Endothelial cell (in vitro differentiated cells): ENCODE measurements at regions not wholly inside any gene's neighbourhood (a gene's known extent, or its start where the extent isn't known, plus 50 kb on each side); places are given as distances from the start of the nearest gene placed in this dataset.

Experiments
- DNase-seq: peaks from one replicate; pipeline ENCODE4 v3.0.0; 2021; ENCODE audit warnings: low spot score
- H3K27ac Mint-ChIP-seq: one replicate; pipeline ENCODE4 v1.8.0; 2021; ENCODE audit warnings: mixed read lengths, inconsistent platforms; ENCODE audit not compliant: unreplicated experiment
- H3K27me3 Mint-ChIP-seq: one replicate; pipeline ENCODE4 v1.8.0; 2021; ENCODE audit warnings: mild to moderate bottlenecking, moderate library complexity, mixed read lengths, inconsistent platforms; ENCODE audit not compliant: unreplicated experiment
- H3K36me3 Mint-ChIP-seq: one replicate; pipeline ENCODE4 v1.8.0; 2021; ENCODE audit warnings: mild to moderate bottlenecking, low read depth, mixed read lengths, inconsistent platforms; ENCODE audit not compliant: unreplicated experiment
- H3K4me1 Mint-ChIP-seq: one replicate; pipeline ENCODE4 v1.8.0; 2021; ENCODE audit warnings: mild to moderate bottlenecking, mixed read lengths, inconsistent platforms; ENCODE audit not compliant: unreplicated experiment
- H3K4me3 Mint-ChIP-seq: one replicate; pipeline ENCODE4 v1.8.0; 2021; ENCODE audit warnings: mild to moderate bottlenecking, mixed read lengths, inconsistent platforms; ENCODE audit not compliant: unreplicated experiment
- H3K9me3 Mint-ChIP-seq: one replicate; pipeline ENCODE4 v1.8.0; 2021; ENCODE audit warnings: mixed read lengths, inconsistent platforms; ENCODE audit not compliant: unreplicated experiment
- TF ChIP-seq, protein P1 (sequence below): fragments of 200-600 bp; sonication (generic); IDR thresholded peaks from one replicate; pipeline ENCODE4 v1.5.0; 2021; ENCODE audit warnings: antibody characterized with exemption; ENCODE audit not compliant: unreplicated experiment

DNA sequence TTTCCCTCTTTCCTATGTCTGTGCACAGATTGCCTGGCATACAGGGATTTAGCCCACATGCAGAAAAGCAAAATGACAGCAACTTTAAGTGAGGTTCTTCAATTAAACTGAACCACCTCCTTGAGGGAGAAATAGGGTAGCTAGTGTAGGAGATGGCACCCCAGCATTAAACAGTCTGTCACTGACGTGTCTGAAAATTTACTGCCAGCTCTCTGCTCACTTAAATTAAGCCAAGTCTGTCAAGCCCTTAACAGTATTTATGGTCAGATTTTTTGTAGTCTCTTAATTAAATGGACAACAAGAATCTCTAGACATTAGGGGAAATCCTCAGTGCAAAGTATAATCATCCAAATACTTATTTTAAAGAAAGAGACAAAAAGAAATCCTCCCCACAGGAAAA is 696.5 kb upstream of the PTBP2 start:
- no peak for DNase-seq
- Mint-ChIP-seq H3K4me3 (no peak overlapping the region), H3K27me3 (peaks cover 2% of the 10 kb centered on the region), H3K36me3 (peaks cover 3% of the 10 kb centered on the region), H3K4me1 (no peaks in the 10 kb centered on the region), H3K27ac (no peak overlapping the region), H3K9me3 (no peaks in the 10 kb centered on the region)
- TF ChIP-seq, protein P1, sequence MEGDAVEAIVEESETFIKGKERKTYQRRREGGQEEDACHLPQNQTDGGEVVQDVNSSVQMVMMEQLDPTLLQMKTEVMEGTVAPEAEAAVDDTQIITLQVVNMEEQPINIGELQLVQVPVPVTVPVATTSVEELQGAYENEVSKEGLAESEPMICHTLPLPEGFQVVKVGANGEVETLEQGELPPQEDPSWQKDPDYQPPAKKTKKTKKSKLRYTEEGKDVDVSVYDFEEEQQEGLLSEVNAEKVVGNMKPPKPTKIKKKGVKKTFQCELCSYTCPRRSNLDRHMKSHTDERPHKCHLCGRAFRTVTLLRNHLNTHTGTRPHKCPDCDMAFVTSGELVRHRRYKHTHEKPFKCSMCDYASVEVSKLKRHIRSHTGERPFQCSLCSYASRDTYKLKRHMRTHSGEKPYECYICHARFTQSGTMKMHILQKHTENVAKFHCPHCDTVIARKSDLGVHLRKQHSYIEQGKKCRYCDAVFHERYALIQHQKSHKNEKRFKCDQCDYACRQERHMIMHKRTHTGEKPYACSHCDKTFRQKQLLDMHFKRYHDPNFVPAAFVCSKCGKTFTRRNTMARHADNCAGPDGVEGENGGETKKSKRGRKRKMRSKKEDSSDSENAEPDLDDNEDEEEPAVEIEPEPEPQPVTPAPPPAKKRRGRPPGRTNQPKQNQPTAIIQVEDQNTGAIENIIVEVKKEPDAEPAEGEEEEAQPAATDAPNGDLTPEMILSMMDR = no peak

DNA sequence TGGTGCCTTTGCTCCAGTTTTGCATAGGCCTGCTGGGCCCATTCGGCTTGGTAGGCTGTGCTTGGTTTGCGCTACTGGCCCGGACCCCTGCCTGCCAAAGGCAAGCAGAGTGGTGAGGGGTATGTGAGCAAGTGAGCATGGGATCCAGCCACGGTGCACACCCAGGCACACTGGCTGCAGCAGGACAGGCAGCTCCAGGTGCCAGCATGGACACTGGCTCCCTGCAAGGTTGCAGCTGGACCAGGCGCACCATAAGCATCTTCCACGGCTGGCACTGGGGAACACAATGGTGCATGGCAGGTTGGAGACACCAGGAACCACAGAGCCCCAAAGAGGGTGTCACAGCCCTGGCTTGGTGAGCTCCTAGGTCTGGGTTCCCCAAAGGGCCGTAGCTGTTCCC is 693.5 kb upstream of the PTBP2 start:
- TF ChIP-seq, protein P1 = no peak
- no peak for DNase-seq
- no peaks in the 10 kb centered on the region for H3K9me3 Mint-ChIP-seq
- H3K27me3 Mint-ChIP-seq = peaks cover 2% of the 10 kb centered on the region
- H3K36me3 Mint-ChIP-seq = peaks cover 3% of the 10 kb centered on the region
- no peaks in the 10 kb centered on the region for H3K4me1 Mint-ChIP-seq
- H3K4me3 Mint-ChIP-seq = no peak overlapping the region
- no peak overlapping the region for H3K27ac Mint-ChIP-seq

DNA sequence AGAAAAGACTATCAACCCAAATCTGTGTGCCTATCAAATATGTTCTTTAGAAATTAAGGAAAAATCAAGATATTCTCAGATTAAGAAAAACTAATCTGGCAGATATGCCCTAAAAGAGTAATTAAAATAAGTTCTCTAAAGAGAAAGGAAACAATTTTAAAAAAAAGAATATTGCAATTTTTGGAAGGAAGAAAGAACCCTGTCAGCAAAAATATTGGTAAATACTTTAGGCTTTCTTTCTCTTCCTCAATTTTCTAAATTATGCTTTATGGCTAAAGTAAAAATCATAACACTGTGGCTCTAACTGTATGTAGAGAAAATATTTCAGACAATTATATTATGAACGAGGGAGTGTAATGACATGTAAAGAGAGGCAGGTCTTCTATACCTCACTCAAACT is 691.3 kb upstream of the PTBP2 start:
- DNase-seq = no peak
- H3K4me3 Mint-ChIP-seq = no peak overlapping the region
- peaks cover 2% of the 10 kb centered on the region for H3K27me3 Mint-ChIP-seq
- TF ChIP-seq, protein P1 = no peak
- peaks cover 3% of the 10 kb centered on the region for H3K36me3 Mint-ChIP-seq
- no peak overlapping the region for H3K27ac Mint-ChIP-seq
- no peaks in the 10 kb centered on the region for H3K9me3 Mint-ChIP-seq
- H3K4me1 Mint-ChIP-seq = no peaks in the 10 kb centered on the region

DNA sequence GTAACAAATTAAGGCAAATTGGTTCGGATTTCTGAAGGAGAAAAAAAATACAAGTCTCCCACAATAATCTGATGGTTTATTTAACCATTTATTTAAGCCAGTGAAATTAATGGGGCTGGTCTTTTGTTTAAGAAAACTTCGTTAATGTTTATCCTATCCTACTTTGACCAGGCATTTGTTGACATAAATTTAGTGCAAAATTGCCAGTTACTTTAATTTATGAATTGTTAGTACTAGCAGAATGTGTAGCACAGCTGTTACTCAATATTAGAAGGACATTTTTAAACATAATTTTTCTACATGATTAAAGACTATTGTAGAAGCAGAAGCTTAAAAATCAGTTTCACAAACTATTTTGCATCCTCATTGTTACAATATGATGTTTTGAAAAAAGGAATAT is 687.6 kb upstream of the PTBP2 start:
- Mint-ChIP-seq H3K4me1 (no peaks in the 10 kb centered on the region), H3K9me3 (no peaks in the 10 kb centered on the region), H3K36me3 (peaks cover 3% of the 10 kb centered on the region), H3K27ac (no peak overlapping the region), H3K27me3 (peaks cover 3% of the 10 kb centered on the region), H3K4me3 (no peak overlapping the region)
- no peak for DNase-seq
- TF ChIP-seq, protein P1 = no peak

DNA sequence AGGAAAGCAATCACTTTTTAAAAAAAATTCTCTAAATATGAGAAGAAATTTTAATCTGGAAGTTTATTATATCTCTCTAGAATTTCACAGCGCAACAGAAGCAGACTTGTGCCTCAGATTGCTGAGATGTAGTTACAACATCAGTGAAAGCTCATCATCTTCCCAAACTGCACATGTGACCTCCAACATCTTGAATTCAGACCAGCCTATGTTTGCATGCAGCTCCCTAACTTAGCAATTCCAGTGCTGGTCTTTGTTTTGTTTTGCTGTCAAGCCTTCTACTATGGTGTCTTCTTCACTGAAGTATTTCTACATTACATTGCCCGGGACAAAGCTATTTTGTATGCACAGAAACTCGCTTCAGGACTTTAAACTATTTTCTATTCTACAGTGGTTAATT is 684.8 kb upstream of the PTBP2 start:
- Mint-ChIP-seq H3K4me3 (no peak overlapping the region), H3K27ac (no peak overlapping the region), H3K27me3 (peaks cover 5% of the 10 kb centered on the region), H3K9me3 (no peaks in the 10 kb centered on the region), H3K36me3 (no peaks in the 10 kb centered on the region), H3K4me1 (no peaks in the 10 kb centered on the region)
- DNase-seq = no peak
- TF ChIP-seq, protein P1 = no peak
